ENCODE measurements at regions not wholly inside any gene's neighbourhood (a gene's known extent, or its start where the extent isn't known, plus 50 kb on each side); places are given as distances from the start of the nearest gene placed in this dataset.

DNA sequence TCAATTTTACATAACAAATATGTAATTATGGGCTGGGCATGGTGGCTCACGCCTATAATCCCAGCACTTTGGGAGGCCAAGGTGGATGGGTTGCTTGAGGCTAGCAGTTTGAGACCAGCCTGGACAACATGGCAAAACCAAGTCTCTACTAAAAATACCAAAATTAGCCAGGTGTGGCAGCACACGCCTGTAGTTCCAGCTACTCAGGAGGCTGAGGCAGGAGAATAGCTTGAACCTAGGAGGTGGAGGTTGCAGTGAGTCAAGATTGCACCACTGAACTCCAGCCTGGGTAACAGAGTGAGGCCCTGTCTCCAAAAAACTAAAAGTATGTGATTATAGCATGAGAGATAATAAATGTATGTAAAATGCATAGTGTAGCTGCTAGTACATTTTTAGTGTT is 229.0 kb downstream of the PPARGC1A start:
- no peak for DNase-seq (ENCODE audit: low read depth)

DNA sequence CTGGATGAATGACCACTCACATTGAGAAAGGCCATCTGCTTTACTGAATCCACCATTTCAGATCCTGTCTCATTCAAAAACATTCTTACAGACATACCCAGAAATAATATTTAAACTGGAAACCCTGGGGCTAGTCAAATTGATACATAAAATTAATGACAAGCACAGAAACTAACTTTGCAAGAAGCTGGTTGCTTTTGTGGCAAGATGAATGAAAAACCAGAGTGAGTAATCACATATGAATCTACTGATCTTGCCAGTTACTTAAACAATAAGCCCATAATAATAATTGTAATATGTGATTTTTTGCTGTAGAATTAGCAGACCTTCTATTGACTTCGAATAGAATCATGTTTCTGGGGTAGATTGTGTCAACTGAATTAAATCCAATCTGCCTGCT is 235.1 kb downstream of the PPARGC1A start:
- no peak for DNase-seq (ENCODE audit: low read depth)

DNA sequence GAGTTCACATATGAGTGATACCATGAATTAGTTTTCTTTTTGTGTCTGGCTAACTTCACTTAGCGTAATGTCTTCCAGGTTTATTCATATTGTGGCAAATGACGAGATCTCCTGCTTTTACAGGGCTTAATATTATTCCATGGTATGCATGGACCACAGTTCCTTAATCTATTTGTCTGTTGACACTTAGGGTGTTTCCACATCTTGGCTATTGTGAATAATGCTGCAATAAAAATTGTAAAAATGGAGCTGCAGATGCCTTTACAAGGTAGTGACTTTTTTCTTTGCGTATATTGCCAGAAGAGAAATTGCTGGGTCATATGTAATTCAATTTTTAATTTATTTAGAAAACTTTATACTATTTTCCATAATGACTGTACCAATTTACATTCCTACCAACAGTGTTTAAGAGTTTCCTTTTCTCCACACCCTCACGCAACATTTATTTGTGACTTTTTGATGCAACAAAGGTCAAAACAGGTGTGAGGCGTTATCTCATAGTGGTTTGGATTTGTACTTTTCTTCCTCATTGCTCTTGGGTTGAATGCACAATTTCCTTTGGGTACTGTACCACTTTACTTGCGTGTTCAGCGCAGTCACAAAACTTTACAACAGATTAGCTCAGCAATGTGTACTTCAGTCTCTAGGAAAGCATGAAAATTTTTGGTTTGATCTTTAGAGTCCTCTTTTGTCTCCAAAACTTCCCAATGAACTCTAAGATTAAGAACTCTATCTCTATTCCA is 240.8 kb downstream of the PPARGC1A start:
- no peak for DNase-seq (ENCODE audit: low read depth)

DNA sequence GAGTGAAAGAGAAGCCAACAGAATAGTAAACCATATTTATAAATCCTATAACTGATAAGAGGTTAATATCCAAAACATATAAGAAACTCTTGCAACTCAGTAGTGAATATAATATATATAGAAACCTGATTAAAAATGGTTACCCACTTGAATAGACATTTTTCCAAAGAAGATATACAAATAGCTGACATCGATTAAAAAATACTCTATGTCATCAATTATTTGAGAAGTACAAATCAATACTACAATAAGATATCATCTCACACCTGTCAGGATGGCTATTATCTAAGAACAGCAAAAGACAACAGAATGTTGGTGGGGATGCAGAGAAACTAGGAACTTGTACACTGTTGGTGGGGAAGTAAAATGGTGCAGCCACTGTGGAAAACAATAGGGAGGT is 254.4 kb downstream of the PPARGC1A start:
- no peak for DNase-seq (ENCODE audit: low read depth)

DNA sequence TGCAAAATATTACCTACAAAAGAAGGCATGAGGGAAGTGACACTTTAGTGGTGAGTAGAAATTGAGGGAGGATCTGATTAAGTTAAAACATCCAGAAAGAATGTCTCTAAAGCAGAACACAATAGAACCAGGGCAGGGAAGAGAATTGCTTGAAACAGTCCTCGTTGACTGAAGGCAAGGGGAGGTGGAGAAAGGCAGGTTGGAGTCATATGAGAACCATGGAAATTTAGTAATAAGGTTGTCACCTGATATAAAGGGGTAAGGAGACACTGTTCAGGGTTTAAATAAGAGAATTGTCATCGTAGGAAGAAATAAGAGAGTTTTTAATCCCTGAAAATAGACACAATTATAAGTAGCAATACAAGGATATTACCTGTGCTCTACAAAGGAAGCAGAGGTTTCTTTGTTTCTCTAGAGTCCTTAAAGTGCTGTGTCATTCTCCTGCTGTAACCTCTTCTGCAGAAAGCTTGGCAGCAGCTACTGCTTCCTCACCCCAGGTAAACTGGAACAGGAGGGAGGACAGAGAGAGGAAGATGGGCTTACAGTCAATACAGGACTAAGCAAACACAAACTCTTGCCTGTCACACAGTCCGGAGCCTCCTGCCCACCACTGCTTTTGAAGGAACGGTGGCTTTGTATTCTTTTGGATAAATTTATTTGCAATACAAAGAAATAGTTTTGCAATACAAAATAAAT is 258.4 kb downstream of the PPARGC1A start:
- DNase-seq (ENCODE audit: low read depth), result no peak

DNA sequence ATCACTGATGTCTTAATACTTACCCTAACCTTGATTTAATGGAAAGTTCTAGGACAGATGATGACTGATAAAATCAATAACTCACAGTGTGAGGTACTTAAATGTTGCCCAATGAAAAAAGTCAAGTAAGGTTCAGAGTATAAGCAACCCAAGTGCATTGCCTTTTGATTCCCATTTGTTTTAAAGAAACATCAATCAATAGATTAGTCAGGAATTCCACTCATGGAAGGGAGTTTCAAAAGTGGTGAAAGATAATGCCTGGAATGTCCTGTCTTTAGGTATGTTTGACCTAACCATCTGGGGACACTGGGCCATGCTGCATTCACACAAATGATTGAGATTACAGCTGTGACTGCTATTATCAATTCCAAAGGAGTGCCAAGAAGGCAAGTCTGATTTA is 259.7 kb downstream of the PPARGC1A start:
- no peak for DNase-seq (ENCODE audit: low read depth)

DNA sequence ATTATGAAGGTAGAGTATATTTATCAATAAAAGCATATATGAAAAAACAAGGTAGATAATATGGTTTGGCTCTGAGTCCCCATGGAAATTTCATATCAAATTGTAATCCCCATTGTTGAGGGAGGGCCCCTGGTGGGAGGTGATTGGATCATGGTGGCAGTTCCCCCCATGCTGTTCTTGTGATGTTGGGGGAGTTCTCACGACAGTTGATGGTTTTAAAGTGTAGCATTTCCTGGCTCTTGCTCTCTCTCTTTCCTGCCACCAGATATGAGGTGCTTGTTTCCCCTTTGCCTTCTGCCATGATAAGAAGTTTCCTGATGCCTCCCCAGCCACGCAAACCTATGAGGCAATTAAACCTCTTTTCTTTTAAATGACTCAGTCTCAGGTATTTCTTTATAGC is 260.4 kb downstream of the PPARGC1A start:
- no peak for DNase-seq (ENCODE audit: low read depth)

DNA sequence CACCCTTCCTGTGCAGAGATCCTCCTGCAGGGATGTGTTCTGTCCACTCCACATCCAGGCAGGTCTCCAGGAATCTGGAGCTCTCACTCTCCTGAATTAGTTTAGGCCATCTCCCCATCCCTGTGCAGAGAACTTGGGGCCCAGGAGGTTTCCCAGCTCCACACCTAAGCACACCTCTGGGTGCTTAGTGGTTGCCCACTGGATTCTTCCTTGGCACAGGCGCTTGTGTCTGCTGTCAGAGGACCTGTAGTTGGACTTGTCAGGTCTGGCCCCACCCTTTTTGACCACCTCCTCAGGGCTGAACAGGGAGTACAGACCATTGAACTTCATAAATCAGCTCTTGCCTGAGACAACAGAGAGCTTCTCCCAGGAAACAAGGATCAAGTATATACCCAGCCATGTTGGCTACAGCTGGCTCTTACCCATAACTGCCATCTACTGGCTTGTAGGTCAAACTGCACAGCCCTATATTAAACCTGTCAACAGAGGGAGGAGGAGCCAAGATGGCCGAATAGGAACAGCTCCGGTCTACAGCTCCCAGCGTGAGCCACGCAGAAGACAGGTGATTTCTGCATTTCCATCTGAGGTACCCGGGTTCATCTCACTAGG is 275.5 kb downstream of the PPARGC1A start:
- no peak for DNase-seq (ENCODE audit: low read depth)

DNA sequence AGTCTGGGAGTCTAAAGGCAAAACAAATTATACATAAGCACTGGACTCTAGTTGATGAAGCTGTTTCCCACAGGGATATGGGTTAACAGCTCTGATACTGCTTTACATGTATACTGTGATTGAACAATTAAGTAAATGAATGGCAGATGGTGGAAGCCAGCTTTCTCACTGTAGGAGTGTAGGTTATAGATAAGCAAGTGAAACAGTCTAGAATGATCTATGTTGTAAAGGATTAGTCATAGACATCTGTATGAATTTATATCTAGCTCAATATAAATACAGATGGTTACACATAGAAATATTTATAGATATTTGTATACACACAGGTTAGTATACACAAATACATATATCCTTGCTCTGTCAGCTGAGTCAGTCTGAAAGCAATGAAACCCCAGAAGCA is 276.1 kb downstream of the PPARGC1A start:
- no peak for DNase-seq (ENCODE audit: low read depth)

DNA sequence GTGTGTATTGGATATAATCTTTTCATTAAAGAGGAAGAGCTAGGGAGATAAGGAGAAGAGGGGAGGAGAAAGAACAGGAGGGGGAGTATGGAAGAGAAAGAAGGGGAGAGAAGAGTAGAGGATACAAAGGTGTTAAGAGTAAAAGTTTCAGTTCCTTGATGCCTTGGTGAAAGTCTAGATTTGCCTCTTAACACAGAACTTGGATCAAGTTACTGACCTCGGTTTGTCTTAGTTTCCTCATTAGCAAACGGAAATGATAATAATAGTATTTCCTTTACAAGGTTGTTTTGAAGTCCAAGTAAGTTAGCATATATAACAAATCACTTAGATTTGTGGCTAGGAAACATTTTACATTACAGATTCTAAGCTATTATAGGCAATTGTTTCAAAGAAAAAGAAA is 287.1 kb downstream of the PPARGC1A start:
- DNase-seq (ENCODE audit: low read depth), result no peak

DNA sequence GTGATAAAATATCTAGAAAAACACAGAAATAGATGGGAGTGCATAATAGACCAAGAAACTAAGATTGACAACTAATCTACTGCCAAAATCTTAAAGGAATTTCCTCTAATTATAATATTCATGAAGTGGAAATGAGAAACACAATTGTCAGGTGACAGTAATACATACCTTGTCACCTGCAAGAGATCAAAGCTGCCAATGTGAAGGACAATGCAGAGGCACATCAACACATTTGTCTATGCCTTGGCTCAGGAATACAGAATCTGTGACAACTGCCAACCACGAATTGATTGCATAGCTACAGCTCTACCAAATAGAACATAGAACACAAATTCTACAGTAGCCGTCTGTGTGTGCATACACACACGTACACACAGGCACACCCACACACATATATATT is 295.7 kb downstream of the PPARGC1A start:
- no peak for DNase-seq (ENCODE audit: low read depth)

DNA sequence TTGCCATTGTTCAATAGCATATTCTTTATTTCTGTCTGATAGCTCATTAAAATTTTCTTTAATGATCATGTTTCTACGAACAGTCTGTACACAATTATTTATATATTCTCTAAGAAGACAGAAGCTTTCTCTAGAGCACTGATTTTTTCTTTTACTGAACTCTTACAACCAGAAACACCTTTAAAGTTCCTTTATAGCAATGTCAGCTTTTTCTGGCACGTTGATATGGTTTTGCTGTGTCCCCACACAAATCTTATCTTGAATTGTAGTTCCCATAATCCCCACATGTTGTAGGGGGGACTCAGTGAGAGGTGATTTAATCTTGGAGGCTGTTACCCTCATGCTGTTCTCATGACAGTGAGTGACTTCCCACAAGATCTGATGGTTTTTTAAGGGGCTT is 299.4 kb downstream of the PPARGC1A start:
- DNase-seq (ENCODE audit: low read depth), result no peak

DNA sequence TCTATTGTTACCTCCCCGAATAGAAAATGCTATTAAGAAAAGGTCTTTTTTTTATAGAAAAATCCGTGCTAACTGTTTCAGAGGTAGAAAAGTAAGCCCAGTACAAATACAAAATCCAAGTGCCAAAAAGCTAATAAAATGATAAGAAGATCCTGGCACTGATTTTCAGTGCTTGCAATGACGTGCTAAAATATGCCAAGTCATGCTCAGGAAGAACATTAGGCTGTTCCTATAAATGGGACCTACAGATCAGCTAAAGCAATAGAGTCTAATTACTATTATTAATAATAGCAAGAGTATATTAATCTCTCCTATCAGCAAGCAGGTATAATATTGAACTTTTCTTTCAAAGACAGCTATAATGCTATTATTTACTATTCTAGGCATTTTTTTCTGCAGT is 305.8 kb downstream of the PPARGC1A start:
- DNase-seq (ENCODE audit: low read depth), result no peak

DNA sequence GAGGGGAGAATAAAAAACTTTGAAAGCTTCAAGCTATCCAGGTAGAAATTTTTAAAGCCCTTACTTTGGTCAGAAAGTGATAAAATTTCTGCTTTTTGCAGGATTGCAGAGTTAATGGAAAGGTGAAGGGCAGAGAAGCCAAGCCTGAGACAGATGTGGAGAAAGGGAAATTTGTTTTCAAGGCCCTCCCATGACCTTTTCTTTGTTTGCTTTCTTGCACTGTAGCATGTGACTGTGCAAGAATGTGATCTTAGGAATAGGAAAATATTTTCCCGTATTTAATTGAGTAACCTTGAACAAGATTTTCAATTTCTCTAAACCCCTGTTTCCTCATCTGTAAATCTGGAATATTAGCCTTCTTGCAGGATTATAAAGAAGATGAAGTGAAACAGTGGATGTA is 307.2 kb downstream of the PPARGC1A start:
- no peak for DNase-seq (ENCODE audit: low read depth)

DNA sequence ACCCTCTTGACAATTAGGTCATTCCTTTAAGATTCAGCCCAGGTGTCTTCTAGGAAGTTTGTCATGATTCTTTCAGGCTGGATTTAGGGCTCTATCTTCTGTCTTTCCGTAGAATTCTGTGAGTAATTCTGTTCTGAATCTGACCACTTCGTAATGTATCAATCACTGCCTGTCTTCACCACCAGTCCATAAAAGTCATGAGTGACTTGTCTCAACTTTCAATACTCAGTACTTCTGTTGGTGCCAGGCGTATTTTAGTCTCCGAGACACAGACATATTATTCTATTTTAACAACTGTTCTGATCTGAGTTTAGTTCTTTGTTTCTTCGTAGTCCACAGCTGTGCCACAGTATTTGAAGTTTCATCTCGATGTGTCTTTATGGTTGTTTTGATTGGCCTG is 310.7 kb downstream of the PPARGC1A start:
- DNase-seq (ENCODE audit: low read depth), result no peak

DNA sequence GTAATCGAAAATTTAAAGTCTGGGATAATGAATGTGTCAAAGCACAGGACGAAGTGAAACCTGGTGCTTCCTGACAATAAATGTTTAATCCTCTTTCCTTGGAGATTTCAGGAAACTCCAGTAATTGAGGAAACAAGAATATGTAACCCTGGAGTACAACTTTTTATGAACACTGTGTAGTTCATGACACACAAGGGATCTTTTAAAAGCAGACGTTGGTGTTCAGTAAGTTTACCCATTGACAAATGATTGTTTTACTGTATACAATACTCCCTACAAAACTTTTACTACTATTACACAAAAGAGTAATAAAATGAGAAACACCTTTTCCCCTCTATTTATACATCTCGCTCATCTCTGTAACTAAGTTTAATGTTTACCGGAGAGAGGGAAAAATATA is 312.4 kb downstream of the PPARGC1A start:
- DNase-seq (ENCODE audit: low read depth), result no peak

DNA sequence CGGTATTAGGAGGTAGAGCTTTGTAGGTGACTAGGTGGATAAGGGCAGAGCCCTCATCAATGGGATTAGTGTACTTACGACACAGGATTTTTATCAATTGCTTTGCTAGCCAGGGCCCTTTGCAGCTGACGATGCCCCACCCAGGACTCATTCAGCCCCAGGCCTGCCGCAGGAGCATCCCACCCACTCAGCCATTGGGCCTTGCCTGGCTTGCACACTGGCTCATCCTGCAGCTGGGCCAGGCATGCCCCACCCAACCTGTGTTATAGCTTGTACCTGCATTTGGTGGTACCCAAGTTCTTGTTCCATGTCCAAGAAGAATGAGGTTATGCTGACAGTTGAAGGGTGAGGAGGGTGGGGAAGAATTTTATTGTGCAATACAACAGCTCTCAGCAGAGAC is 317.5 kb downstream of the PPARGC1A start:
- DNase-seq (ENCODE audit: low read depth), result no peak

DNA sequence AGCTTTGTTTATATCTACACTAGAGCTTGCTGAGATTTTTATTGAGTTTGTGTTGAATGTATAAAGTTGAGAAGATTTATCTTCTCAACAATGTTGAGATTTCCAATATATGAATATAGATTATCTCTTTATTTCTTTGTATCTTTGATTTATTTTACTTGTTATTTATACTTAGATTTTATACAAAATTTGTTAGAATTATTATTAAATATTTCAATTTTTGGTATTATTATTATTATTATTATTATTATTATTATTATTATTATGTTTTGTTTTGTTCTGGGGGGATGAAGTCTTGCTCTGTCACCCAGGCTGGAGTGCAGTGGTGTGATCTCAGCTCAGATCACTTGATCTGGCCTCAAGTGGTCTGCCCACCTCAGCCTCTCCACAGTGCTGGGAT is 322.5 kb downstream of the PPARGC1A start:
- DNase-seq (ENCODE audit: low read depth), result no peak

DNA sequence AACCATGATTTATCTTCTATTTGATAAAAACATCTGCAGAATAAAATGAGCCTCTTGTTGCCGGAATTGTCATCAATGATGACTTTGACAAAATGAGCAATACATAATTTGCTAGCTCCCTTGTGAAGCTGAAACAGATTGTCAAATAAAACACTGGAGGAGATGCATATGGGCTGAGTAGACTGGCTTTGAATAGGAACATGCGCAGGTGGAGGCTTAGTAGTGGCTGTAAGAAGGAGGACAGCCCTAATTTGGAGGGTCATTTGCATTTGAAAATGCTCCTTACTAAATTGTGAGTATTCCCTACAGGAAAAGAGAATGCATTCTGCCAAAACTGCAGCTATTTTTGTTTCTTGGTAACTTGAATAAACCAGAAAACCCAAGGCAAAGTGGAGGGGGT is 329.1 kb downstream of the PPARGC1A start:
- no peak for DNase-seq (ENCODE audit: low read depth)

DNA sequence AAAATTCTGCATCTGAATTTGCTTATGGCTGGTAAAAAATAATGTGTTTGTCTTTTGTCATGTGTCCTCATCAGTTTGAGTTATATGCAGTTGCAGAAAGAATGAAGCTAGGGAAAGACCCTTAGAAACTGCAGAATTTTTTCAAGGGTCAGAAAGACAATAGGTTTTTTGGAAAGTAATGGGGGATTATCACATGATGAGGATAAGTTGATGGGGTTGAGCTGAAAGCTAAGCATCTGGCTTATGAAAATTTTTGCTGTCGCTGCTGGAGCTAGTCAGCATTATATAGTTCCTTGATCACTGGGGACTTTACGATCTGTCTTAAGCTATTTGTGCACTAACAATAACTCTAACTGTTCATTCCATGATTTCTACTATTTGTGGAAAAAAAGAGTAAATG is 331.7 kb downstream of the PPARGC1A start:
- DNase-seq (ENCODE audit: low read depth), result no peak

DNA sequence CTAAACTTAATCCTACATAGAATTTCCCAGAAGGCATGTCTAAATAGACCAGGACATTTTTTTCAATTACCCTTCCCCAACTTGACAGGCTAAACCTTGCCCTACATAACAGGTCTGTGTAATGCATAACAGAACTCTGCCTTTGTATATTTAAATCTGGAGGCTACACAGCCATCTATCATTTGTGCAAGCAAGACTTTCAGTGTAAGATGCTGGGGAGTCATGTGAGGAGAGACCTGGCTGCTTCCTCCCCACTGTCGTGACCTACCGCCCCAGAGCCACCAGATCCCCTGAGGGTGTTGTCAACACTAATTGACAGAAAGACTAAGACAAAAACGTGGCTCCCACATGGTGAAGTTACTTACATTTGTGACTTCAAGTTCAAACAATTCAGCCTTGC is 342.2 kb downstream of the PPARGC1A start:
- DNase-seq (ENCODE audit: low read depth), result no peak

DNA sequence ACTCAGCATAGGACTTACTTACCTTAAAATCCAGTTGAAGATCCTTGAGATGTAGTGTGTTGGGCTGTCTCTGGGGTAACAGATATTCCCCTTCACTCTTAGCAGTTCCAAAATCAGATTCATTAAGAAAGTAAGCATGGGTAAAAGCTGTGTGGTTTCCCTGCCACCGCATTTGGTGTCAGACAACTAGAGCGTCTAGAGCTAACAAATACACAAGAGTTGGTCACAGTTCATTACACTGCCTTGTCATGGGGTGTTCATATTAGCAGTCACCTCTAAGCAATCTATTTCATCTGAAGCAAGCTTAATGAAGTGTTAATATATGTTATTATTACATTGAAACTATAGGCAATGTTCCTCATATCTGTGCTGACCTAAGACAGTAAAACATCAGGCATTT is 342.8 kb downstream of the PPARGC1A start:
- DNase-seq (ENCODE audit: low read depth), result no peak

DNA sequence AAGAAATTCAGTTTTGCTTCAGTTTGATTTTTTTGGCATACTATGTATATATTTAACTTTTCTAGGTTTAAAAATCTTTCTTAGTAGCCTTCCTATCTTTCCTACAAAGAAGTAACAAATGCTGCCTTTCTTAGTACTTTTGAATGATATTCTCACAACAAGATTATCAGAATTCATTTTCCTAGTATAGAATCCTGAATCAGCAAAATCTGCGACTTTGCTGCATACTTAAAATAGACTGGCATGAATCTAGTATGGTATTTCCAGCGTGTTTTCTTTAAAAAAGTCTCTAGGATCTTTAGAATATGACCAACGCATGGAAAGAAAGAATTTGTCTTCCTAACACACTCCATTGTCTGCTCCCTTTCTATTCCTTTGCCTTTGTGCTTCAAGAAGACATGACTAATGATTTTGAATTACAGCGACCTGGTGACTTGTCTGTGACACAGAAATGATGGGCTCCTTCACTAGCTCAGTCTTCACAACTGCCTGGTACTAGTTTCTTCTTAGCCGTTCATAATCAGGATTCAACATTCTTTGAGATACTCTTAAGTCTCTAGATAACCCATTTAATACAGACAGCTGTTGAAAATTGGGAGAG is 349.8 kb downstream of the PPARGC1A start:
- DNase-seq (ENCODE audit: low read depth), result no peak

All from activated T-cell treated with anti-CD3 and anti-CD28 coated beads for 24 hours (primary cell).